SHP77 (cell line): ENCODE measurements at regions not wholly inside any gene's neighbourhood (a gene's known extent, or its start where the extent isn't known, plus 50 kb on each side); places are given as distances from the start of the nearest gene placed in this dataset.

Source experiments
- DNase-seq, 2 experiments: peaks; one replicate each; lab custom pipeline; 2025; lab: John Stamatoyannopoulos, UW

- no peak for DNase-seq
Measured at GRCh38 chr20:21653628-21654027, 51.8 kb upstream of the PAX1 start.

DNA sequence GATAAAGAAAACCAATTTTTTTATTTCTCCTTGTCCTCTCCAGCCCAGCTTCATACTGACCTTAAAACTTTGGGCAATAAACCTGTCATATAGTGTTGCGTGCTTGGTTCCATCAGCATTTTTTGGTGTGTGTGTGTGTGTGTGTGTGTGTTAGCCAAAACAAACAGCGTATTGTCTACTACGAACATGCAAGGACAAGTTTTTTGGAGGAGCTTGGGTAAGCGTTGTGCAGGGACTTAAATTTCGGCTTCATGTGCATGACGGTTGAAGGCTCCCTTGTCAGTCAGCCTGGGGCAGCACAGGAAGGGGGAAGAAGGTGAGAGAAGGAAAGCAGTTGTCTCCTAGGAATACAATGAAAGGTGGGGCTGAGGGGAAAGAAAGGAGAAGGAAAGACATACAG is 62.0 kb upstream of the PAX1 start:
- DNase-seq, result no peak

DNA sequence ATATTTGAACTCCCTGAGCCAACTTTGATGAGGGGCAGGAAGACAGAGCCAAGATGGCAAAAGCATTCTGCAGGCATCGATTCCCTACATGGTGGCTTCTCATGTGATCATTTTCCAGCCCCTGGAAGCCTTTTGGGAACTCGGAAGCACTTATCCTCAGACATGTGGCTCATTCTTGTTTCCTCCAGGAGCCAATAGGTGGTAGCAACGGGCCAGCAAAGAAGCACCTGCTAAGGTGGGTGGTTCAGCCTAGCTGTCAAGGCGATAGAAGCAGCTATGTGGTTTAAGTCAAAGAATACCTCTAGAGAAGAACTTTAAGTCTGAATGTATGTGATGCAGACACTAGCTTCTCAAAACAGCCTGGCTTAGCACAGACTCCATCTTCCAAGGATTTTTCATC is 64.9 kb upstream of the PAX1 start:
- DNase-seq, result peak; percentile 71 to 79

- DNase-seq, result no peak
Measured at GRCh38 chr20:21633829-21634228, 71.6 kb upstream of the PAX1 start.

DNA sequence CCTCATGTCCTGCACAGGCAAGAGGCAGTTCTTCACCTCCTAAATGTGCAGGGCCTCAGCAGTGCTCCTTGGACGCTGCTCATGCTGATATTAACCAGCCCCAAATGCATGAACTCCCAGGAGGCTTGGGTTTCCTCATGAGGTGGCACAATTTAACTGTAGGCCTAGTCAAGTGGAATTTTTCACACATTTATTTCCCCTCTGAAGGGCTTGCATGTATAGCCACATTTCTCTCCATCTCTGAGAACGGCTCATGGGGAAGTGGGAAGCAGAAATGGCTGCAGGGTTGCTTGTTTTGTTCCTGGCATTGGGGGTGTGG is 72.8 kb upstream of the PAX1 start:
- no peak for DNase-seq

- no peak for DNase-seq
Measured at GRCh38 chr20:21632031-21632734, 73.3 kb upstream of the PAX1 start.

- DNase-seq, result no peak
Measured at GRCh38 chr20:21628800-21629199, 76.7 kb upstream of the PAX1 start.

GRCh38 chr20:21623781-21624094 is 81.7 kb upstream of the PAX1 start:
- DNase-seq, result no peak

DNA sequence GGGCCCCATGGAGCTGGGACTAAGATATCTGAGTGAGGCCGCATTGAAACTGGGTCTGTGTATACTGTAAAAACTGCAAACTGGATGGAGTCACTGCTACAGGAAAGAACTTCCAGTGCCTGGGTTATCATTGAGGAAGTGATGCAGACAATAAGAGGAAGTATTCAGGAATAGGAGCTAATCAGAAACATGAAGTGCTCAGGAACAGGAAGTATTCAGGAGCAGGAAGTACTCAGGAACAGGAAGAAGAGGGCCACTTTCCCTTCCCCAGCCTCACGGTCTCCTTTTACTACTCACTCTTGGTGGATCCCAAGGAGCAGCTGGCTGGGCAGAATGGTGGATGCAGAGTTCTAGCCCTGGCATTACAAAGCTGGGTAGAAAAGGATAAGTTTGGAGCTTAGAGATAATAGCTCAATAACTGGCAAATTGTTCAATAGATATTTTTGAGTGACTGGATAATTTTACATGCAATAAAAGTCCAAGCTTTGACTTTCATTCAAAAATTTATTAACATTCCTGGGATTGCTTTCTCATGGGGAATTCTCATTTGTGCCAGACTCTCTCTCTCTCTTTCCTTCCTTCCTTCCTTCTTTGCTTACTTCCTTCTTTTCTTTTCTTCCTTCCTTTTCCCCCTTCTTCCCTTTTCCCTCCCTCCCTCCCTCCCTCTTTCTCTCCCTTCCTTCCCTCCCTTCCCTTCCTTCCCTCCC is 82.2 kb upstream of the PAX1 start:
- DNase-seq, result no peak

GRCh38 chr20:21622097-21622857 is 83.2 kb upstream of the PAX1 start:
- DNase-seq, result no peak

- no peak for DNase-seq
Measured at GRCh38 chr20:21618759-21619416, 86.6 kb upstream of the PAX1 start.

DNA sequence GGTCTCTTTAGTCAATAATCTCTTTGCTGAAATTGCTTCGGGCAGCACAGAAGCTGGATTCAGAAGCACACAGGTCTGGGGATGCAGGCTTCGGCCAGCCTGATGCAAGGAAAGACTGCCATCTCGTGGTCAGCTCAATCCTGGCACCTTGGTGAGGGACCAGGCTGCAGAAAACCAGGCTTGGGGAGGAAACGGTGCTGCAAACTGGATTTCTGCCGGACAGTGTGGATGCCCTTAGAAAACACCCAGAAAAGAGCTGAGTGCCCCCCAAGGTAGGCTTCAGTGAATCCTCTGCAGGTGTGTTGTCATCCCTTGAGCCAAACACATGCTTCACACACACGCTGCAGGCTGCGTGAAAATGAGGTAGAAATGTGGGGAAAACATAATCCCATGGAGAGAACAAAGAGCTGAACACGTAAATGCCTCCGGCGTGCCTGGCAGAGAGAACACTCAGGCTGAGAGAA is 89.8 kb upstream of the PAX1 start:
- peak; percentile 88 to 93 for DNase-seq

DNA sequence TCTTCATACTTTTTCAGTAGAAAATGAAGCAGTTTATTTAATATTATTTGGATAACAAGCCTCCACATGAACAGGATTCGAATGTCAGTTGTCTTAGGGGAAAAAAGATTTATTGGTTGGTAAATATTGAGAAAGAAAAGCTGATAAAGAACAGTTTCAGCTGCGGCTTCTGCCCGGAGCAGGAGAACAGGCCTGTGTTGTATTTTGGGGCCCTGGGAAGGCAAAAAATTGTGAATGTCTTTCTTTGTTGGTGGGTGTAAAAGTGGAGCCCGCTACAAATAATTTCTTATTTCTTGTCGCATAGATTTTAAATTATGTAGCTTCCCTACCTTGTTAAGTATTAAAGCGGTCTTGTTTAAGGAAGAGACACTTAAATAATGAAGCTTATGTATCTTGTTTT is 90.5 kb upstream of the PAX1 start:
- no peak for DNase-seq

DNA sequence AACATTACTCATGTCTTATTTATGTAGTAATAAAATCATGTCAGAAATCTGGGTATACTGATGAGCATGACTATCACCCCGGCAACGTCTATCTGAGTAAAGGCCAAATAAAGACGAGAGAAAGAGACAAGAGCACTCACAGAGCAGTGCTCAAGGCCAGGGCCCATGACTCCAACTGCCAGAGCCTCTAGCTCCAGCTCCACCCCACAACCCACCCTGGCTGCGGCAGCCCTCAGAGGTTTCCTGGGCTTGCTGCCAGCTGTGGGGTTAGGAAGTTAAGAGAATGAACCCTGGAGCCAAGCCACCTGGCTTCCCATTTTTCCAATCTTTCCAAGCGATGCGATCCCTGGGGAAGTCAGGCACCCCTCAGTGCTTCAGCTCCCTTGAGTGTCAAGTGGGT is 92.0 kb upstream of the PAX1 start:
- DNase-seq, result peak; percentile 83 to 88

- no peak for DNase-seq
Measured at GRCh38 chr20:21609981-21610380, 95.5 kb upstream of the PAX1 start.

DNA sequence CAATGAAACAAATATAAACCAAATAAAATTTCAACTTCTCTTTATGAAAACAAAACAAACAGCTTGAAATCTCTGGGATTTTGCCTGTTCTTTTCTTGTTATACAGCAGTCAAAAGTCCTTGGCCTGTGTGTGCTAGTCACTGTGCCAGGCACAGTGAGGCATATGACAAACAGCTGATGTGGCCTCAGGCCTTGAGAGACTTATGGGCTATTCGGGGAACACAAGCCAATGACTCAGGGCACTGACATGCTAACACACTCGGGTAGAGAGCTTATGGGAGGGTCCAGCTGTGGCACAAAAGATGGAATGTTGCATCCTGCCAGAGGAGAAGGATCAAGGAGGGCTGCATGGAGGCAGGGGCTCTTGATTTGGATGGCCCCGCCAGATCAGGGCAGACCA is 95.4 kb upstream of the NKX2-2 start:
- peak in 1 of 2 experiments; percentile 25 for DNase-seq

DNA sequence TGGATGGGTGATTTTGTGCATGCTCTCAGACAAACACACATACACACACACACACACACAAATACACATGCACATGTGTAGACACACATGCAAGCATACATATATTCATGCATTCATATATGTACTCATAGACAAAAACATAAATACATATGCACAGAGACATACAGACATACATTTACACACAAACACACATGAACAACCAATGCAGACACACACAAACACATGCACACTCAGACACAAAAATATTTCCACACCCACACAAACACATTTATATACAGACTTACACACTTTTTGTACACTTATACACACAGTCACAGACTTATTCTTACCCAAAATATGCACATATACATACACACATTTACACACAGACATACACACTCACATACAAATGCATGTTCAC is 94.9 kb upstream of the NKX2-2 start:
- no peak for DNase-seq

DNA sequence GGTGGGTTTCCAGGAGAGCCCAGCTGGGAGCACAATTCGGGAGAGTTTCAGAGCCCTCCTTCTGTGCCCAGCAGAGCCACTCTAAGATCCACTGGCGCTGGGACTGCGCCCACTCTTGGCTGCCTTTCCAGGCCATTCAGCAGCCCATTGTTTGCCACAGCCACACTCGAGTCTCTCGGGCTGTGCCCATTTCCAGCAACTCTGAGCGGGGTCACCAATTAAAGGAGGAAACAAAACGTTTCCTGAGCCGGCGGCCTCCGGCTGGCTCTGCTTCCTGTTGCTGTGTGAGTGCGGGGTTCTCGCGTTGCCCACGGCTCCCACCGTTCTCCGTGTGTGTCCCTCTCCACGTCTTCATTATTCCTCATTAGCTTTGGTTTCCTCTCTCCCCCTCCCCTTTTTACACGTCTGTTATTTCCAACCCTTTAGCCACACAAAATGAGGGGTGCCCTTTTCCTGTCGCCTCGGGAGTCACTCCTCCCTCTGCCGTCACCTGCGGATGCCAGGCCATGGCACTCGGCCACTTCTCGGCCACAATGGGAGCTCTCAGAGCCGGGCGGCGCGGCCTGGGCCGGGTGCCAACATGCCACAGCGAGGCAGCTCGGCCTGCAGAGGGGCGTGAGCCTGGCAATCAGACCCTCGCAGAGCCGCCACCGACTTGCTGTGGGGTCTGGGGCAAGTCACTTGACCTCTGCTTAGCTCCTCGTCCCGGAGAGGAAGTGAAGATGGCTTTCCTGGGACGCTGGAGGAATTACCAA is 94.3 kb upstream of the NKX2-2 start:
- DNase-seq, result peak; percentile 80 to 88

DNA sequence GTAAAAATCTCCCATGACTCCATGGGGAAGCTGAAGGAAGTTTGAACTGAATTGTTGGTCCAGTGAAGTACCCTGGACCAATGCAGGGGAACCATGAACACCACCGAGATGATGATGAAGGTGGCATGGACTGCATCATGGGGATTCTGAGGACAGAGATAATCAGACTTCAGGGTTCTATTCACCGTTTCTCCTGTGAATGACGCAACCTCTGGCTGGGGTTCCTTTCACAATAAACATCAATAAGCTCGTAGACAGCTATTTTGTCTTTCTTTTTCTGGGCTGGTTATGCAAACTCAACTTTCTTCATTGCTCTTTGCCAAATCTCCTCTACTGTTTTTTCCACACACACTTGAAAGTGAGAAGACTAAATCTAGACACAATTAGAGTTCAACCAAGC is 87.9 kb upstream of the NKX2-2 start:
- DNase-seq, result no peak

- no peak for DNase-seq
Measured at GRCh38 chr20:21586682-21587081, 72.8 kb upstream of the NKX2-2 start.

DNA sequence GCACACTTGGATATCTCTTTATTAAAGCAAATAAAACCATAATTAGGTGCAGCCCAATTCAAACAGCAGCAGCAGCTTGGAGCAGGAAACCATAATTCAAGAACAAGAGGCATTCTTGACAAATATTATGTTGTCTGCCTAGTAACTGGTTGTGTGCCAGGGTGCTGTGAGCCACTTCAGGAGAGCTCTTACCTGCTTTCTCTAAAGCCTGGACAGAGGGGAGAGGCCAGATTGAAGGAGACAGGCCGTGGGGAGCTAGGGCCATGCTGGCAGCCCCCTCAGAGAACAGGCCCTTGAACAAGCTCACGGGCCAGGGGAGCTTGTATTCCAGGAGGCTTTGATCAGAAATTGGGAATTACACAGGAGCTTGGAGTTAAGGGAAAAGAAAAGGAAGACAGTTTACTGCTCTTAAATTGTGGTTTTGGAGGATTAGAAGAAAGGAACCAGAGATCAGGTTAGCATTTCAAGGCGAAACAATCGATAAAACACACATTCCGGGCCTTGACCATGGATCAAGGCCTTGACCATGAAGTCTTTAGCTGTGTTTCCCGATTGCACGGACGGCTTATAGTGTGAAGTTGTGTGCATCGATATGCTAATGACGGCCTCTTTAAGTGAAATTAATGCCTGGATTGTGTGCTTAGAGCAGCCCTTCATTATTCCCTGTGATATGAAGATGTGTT is 69.8 kb upstream of the NKX2-2 start:
- DNase-seq, result peak; percentile 89
